ENCODE measurements at regions not wholly inside any gene's neighbourhood (a gene's known extent, or its start where the extent isn't known, plus 50 kb on each side); places are given as distances from the start of the nearest gene placed in this dataset.

- TF ChIP-seq EZH2 (IDR thresholded peaks at IDR 0.05; ENCODE audit: insufficient read depth, poor library complexity, severe bottlenecking) (no peak), EZH2phosphoT487 (IDR thresholded peaks at IDR 0.05; ENCODE audit: insufficient read depth, low read depth) (no peak)
Measured at GRCh38 chr1:216866714-216867113, 143.5 kb upstream of the ESRRG start.

Measured in GM23248 (cell line).